ENCODE measurements at regions not wholly inside any gene's neighbourhood (a gene's known extent, or its start where the extent isn't known, plus 50 kb on each side); places are given as distances from the start of the nearest gene placed in this dataset.
"Not testable (repeated sequence)": the region's sequence is repeated elsewhere in the genome, so short reads cannot be mapped to it uniquely, and the experiment has no call there.

- not testable (repeated sequence) for DNase-seq
Observed at GRCh38 chr14:21788687-21789086, 115.1 kb upstream of the OR4E1 start.

- DNase-seq, result not testable (repeated sequence)
Observed at GRCh38 chr14:21787242-21787641, 113.6 kb upstream of the OR4E1 start.

GRCh38 chr14:21781543-21781942, 107.9 kb upstream of the OR4E1 start:
- DNase-seq, result no peak

- no peak for DNase-seq
Observed at GRCh38 chr14:21780429-21781084, 106.9 kb upstream of the OR4E1 start.

GRCh38 chr14:21771671-21772070, 98.1 kb upstream of the OR4E1 start:
- DNase-seq, result no peak

- no peak for DNase-seq
Observed at GRCh38 chr14:21768875-21769257, 95.2 kb upstream of the OR4E1 start.

GRCh38 chr14:21768116-21768874, 94.7 kb upstream of the OR4E1 start:
- peak; percentile 26 for DNase-seq

GRCh38 chr14:21760360-21760759, 86.7 kb upstream of the OR4E1 start:
- not testable (repeated sequence) for DNase-seq

- DNase-seq, result no peak
Observed at GRCh38 chr14:21749306-21749868, 75.8 kb upstream of the OR4E1 start.

GRCh38 chr14:21748869-21749303, 75.3 kb upstream of the OR4E1 start:
- DNase-seq, result peak; percentile 20

GRCh38 chr14:21735639-21736307, 62.2 kb upstream of the OR4E1 start:
- no peak for DNase-seq

GRCh38 chr14:21735200-21735599, 61.6 kb upstream of the OR4E1 start:
- no peak for DNase-seq

- peak; percentile 54 for DNase-seq
Observed at GRCh38 chr14:21734457-21735074, 60.9 kb upstream of the OR4E1 start.

- no peak for DNase-seq
Observed at GRCh38 chr14:21729703-21730233, 56.1 kb upstream of the OR4E1 start.

- no peak for DNase-seq
Observed at GRCh38 chr14:21725250-21725649, 51.6 kb upstream of the OR4E1 start.

- DNase-seq, result no peak
Observed at GRCh38 chr14:21724090-21724973, 50.7 kb upstream of the OR4E1 start.

- DNase-seq, result no peak
Observed at GRCh38 chr14:21723431-21724045, 49.9 kb upstream of the OR4E1 start.

Measured in NCI-H226 (cell line).